ENCODE measurements at regions not wholly inside any gene's neighbourhood (a gene's known extent, or its start where the extent isn't known, plus 50 kb on each side); places are given as distances from the start of the nearest gene placed in this dataset.
"Not testable (repeated sequence)": the region's sequence is repeated elsewhere in the genome, so short reads cannot be mapped to it uniquely, and the experiment has no call there.

DNA sequence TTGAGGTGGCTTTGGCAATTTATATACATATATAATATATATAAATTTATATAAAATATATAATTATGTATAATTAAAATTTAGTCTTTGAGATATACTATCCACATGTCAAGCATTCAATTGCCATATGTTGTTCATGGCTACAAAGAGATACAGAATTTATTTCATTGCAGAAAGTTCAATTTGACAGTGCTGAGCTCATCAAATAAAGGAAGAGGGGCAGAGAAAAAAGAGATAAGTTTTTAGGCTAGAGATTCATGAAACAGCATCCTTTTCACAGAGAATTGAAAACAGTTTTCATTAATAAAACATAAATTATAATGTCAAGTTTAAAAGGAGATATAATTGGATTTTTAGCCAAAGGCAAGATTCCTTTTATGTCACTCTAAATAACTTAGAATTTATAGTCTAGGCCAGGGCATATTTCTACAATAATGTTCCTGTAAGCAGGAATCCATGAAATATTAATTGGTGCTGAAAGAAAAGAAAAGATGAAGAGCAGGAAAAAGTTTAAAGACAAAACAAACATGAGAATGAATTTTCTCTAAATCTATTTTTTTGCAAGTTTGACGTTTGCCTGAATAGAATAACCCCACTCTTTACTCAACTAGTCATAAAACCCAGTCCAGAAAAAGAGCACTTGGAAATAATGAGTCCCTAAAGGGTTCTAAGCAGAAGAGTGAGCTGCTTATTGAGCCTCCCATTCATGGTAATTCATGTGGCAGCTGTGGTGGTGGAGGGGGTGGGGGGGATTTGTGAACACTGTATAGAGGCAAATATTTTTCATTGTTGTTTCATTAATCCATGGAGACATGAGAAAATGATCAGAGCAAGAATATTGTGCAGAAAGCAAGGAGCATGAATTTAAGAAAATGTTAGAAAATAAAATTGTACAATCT is 1279.5 kb downstream of the CDH12 start:
- H3K36me3 ChIP-seq (ENCODE audit: control insufficient read depth, insufficient read depth, low read length): no peaks in the 10 kb centered on the region
- H3K27me3 Mint-ChIP-seq (ENCODE audit: low read depth in 2 of 2): no peaks in the 10 kb centered on the region
- intact Hi-C loops (cut with micrococcal nuclease): no loop called here
- peaks cover 0 to 4% of the 10 kb centered on the region in 2 donors for H3K9me3 Mint-ChIP-seq
- H3K27me3 ChIP-seq (ENCODE audit: control insufficient read depth, insufficient read depth, low read length): no peaks in the 10 kb centered on the region
- no peak overlapping the region for H3K27ac ChIP-seq (ENCODE audit: low read length)
- no peak overlapping the region for H3K4me3 ChIP-seq (ENCODE audit: low read length)
- no peaks in the 10 kb centered on the region for H3K9me3 ChIP-seq (ENCODE audit: control insufficient read depth, insufficient read depth, low read length)
- no peaks in the 10 kb centered on the region for H3K4me1 Mint-ChIP-seq
- ATAC-seq (no peak), DNase-seq (no peak)
- TF ChIP-seq CTCF (IDR thresholded peaks at IDR 0.05): no peak
- WGBS (ENCODE audit: insufficient coverage): 86% methylated on average over 1 of the region's 1 CpG
- H3K27ac Mint-ChIP-seq: no peak overlapping the region
- no peaks in the 10 kb centered on the region for H3K36me3 Mint-ChIP-seq
- no peaks in the 10 kb centered on the region for H3K4me1 ChIP-seq (ENCODE audit: control insufficient read depth, insufficient read depth, low read length)
- H3K4me3 Mint-ChIP-seq: no peak overlapping the region

DNA sequence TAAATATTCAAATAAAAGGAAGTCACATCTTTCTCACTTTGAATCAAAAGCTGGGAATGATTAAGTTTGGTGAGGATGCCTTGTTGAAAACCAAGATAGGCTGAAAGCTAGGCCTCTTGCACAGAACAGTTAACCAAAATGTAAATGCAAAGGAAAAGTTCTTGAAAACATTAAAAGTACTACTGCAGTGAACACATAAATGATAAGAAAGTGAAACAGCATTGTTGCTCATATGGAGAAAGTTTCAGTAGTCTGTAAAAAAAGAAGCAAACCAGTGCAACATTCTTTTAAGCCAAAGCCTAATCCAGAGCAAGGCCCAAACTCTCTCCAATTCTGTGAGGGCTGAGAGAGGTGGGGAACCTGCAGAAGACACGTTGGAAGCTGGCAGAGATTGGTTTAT is 1281.9 kb downstream of the CDH12 start:
- H3K9me3 Mint-ChIP-seq; H3K4me1 Mint-ChIP-seq; ATAC-seq; H3K4me1 ChIP-seq (ENCODE audit: control insufficient read depth, insufficient read depth, low read length); H3K27me3 Mint-ChIP-seq (ENCODE audit: low read depth in 2 of 2); DNase-seq; H3K36me3 Mint-ChIP-seq; H3K4me3 ChIP-seq (ENCODE audit: low read length); H3K27me3 ChIP-seq (ENCODE audit: control insufficient read depth, insufficient read depth, low read length); intact Hi-C loops (cut with micrococcal nuclease); H3K9me3 ChIP-seq (ENCODE audit: control insufficient read depth, insufficient read depth, low read length); H3K27ac ChIP-seq (ENCODE audit: low read length); H3K4me3 Mint-ChIP-seq; H3K36me3 ChIP-seq (ENCODE audit: control insufficient read depth, insufficient read depth, low read length); H3K27ac Mint-ChIP-seq: not testable (repeated sequence)
- WGBS (ENCODE audit: insufficient coverage): 62% methylated on average over 1 of the region's 1 CpG

GRCh38 chr5:21559109-21559508 is 1294.0 kb downstream of the CDH12 start:
- not testable (repeated sequence) for H3K27ac ChIP-seq (ENCODE audit: low read length)
- 88% methylated on average over 2 of the region's 2 CpGs for WGBS (ENCODE audit: insufficient coverage)

DNA sequence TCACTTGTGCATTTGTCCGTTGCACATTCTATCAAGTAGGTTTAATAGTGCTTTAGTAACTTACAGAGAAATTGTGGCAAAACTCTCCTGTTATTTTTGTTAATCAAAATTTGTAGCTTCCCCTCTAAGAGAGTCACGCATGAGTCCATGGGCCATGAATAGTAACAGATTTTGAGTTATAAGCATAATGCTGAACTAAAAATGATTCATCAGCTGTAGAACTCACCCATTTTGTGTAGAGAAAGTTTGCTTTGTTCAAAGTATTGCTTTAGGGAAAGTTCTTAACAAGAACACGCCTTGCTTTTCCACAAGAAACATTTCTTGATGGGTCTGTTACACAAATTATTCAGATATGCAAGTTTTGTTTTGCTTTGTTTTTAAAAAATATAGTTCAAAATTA is 1300.9 kb downstream of the CDH12 start:
- H3K4me3 Mint-ChIP-seq; H3K27ac Mint-ChIP-seq; H3K4me3 ChIP-seq (ENCODE audit: low read length); DNase-seq; H3K36me3 Mint-ChIP-seq; H3K27ac ChIP-seq (ENCODE audit: low read length); ATAC-seq; H3K9me3 Mint-ChIP-seq; H3K4me1 Mint-ChIP-seq; H3K9me3 ChIP-seq (ENCODE audit: control insufficient read depth, insufficient read depth, low read length); H3K36me3 ChIP-seq (ENCODE audit: control insufficient read depth, insufficient read depth, low read length); H3K27me3 Mint-ChIP-seq (ENCODE audit: low read depth in 2 of 2); H3K4me1 ChIP-seq (ENCODE audit: control insufficient read depth, insufficient read depth, low read length); H3K27me3 ChIP-seq (ENCODE audit: control insufficient read depth, insufficient read depth, low read length); intact Hi-C loops (cut with micrococcal nuclease): not testable (repeated sequence)
- WGBS (ENCODE audit: insufficient coverage): no CpG with 5 or more reads among the region's 3 CpGs

More at GRCh38 chr5:21559109-21559508, 1294.0 kb downstream of the CDH12 start:
- H3K4me3 ChIP-seq (ENCODE audit: low read length); H3K4me1 ChIP-seq (ENCODE audit: control insufficient read depth, insufficient read depth, low read length); H3K36me3 Mint-ChIP-seq; DNase-seq; H3K36me3 ChIP-seq (ENCODE audit: control insufficient read depth, insufficient read depth, low read length); ATAC-seq; H3K9me3 ChIP-seq (ENCODE audit: control insufficient read depth, insufficient read depth, low read length); intact Hi-C loops (cut with micrococcal nuclease); H3K27ac Mint-ChIP-seq; H3K9me3 Mint-ChIP-seq; H3K27me3 ChIP-seq (ENCODE audit: control insufficient read depth, insufficient read depth, low read length); H3K4me3 Mint-ChIP-seq; H3K4me1 Mint-ChIP-seq; H3K27me3 Mint-ChIP-seq (ENCODE audit: low read depth in 2 of 2): not testable (repeated sequence)

DNA sequence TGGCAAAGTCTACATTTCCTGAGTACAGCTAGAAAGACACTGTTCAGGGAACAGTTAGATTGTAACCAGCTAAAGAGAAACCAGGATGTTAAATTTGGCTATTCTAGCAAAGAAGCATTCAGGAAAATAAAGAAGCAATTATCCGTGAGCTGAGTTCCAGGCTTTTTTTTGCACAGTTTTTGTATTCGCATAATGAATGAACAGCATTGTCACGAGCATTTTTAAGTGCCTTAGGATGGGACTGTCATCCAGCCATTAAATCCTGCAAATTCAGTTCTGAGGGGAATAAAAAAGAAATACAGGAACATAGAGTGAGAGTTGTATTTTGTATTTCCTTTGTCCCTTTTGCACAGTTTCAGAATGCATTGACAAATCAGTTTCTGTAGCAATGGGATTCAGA is 1302.2 kb downstream of the CDH12 start:
- H3K9me3 ChIP-seq (ENCODE audit: control insufficient read depth, insufficient read depth, low read length); H3K27ac Mint-ChIP-seq; H3K4me1 ChIP-seq (ENCODE audit: control insufficient read depth, insufficient read depth, low read length); intact Hi-C loops (cut with micrococcal nuclease); H3K27me3 Mint-ChIP-seq (ENCODE audit: low read depth in 2 of 2); H3K4me3 Mint-ChIP-seq; H3K4me1 Mint-ChIP-seq; H3K36me3 Mint-ChIP-seq; H3K36me3 ChIP-seq (ENCODE audit: control insufficient read depth, insufficient read depth, low read length); ATAC-seq; H3K27me3 ChIP-seq (ENCODE audit: control insufficient read depth, insufficient read depth, low read length); H3K9me3 Mint-ChIP-seq; DNase-seq; H3K4me3 ChIP-seq (ENCODE audit: low read length); H3K27ac ChIP-seq (ENCODE audit: low read length): not testable (repeated sequence)
- WGBS (ENCODE audit: insufficient coverage): 97% methylated on average over 3 of the region's 3 CpGs

DNA sequence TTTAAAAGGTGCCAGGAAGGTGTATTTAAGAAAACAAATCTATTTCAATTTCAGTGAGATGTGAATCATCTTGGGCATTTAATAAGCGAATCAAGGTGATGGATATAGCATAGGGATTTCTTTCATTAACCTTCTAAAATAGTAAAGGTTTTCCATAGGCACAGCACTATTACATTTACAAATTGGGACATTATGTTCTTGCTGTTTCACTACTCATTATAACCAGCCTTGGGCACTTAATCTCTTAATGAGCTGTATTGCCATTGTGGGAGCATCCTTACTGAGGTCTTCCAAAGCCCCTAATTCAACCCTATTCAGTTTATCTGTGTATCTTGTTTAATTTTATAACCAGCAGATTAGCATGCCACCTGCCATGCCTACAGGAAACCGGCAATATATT is 1305.5 kb downstream of the CDH12 start:
- H3K27ac ChIP-seq (ENCODE audit: low read length); DNase-seq; H3K27me3 ChIP-seq (ENCODE audit: control insufficient read depth, insufficient read depth, low read length); H3K27me3 Mint-ChIP-seq (ENCODE audit: low read depth in 2 of 2); H3K27ac Mint-ChIP-seq; H3K36me3 Mint-ChIP-seq; H3K9me3 ChIP-seq (ENCODE audit: control insufficient read depth, insufficient read depth, low read length); ATAC-seq; H3K36me3 ChIP-seq (ENCODE audit: control insufficient read depth, insufficient read depth, low read length); H3K4me1 Mint-ChIP-seq; H3K9me3 Mint-ChIP-seq; H3K4me1 ChIP-seq (ENCODE audit: control insufficient read depth, insufficient read depth, low read length); intact Hi-C loops (cut with micrococcal nuclease); H3K4me3 ChIP-seq (ENCODE audit: low read length); H3K4me3 Mint-ChIP-seq: not testable (repeated sequence)
- no CpG with 5 or more reads among the region's 2 CpGs for WGBS (ENCODE audit: insufficient coverage)

DNA sequence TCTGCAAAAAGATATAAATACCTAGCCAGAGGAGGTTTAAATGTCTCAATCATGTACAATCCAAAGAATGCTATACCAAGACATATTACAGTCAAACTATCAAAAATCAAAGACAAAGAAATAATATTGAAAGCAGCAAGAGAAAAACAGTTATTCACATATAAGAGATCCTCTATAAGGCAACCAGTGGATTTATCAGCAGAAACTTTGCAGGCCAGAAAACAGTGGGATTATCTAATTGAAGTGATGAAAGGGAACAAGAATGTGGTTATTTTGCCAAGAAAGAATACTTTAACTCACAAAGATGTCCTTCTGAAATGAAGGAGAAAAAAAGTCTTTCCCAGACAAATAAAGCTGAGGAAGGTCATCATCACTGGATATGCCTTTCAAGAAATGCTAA is 1318.0 kb downstream of the CDH12 start:
- DNase-seq; H3K36me3 Mint-ChIP-seq; H3K27me3 Mint-ChIP-seq (ENCODE audit: low read depth in 2 of 2); ATAC-seq; H3K9me3 Mint-ChIP-seq; H3K27ac ChIP-seq (ENCODE audit: low read length); H3K4me3 ChIP-seq (ENCODE audit: low read length); H3K27me3 ChIP-seq (ENCODE audit: control insufficient read depth, insufficient read depth, low read length); H3K36me3 ChIP-seq (ENCODE audit: control insufficient read depth, insufficient read depth, low read length); H3K4me3 Mint-ChIP-seq; H3K4me1 Mint-ChIP-seq; H3K4me1 ChIP-seq (ENCODE audit: control insufficient read depth, insufficient read depth, low read length); intact Hi-C loops (cut with micrococcal nuclease); H3K9me3 ChIP-seq (ENCODE audit: control insufficient read depth, insufficient read depth, low read length); H3K27ac Mint-ChIP-seq: not testable (repeated sequence)

Data from natural killer cell (primary cell).